Muscle layer of duodenum (tissue), 2 donors: ENCODE measurements at regions not wholly inside any gene's neighbourhood (a gene's known extent, or its start where the extent isn't known, plus 50 kb on each side); places are given as distances from the start of the nearest gene placed in this dataset.
"Not testable (repeated sequence)": the region's sequence is repeated elsewhere in the genome, so short reads cannot be mapped to it uniquely, and the experiment has no call there.

Experiments
- H3K27ac ChIP-seq: one replicate; pipeline ENCODE4 v1.7.0; 2013; ENCODE audit warnings: mild to moderate bottlenecking, low read length
- H3K27me3 ChIP-seq: one replicate; pipeline ENCODE4 v1.7.0; 2013; ENCODE audit warnings: low read depth, mild to moderate bottlenecking, control low read depth, low read length
- H3K36me3 ChIP-seq, 2 donors: one replicate each; pipeline ENCODE4 v1.7.0; 2013; ENCODE audit warnings: low read length in 2 of 2, control low read depth in 1 of 2, mild to moderate bottlenecking in 1 of 2; ENCODE audit not compliant: insufficient read depth in 2 of 2, control insufficient read depth in 1 of 2
- H3K4me1 ChIP-seq, 2 donors: one replicate each; pipeline ENCODE4 v1.7.0; 2013; ENCODE audit warnings: low read length in 2 of 2, mild to moderate bottlenecking in 2 of 2, control low read depth in 1 of 2, moderate library complexity in 1 of 2; ENCODE audit not compliant: insufficient read depth in 2 of 2, control insufficient read depth in 1 of 2
- H3K4me3 ChIP-seq, 2 donors: one replicate each; pipeline ENCODE4 v1.7.0; 2013; ENCODE audit warnings: low read length in 2 of 2, low read depth in 1 of 2, mild to moderate bottlenecking in 1 of 2
- H3K9me3 ChIP-seq, 2 donors: one replicate each; pipeline ENCODE4 v1.7.0; 2013; ENCODE audit warnings: low read length in 2 of 2, control low read depth in 1 of 2, mild to moderate bottlenecking in 1 of 2; ENCODE audit not compliant: control insufficient read depth in 1 of 2
- donor health status: healthy.

GRCh38 chr16:29175411-29176153, 190.7 kb downstream of the LAT start:
- H3K27me3 ChIP-seq, H3K36me3 ChIP-seq, H3K4me3 ChIP-seq, H3K9me3 ChIP-seq, H3K27ac ChIP-seq: not testable (repeated sequence)
- H3K4me1 ChIP-seq: peaks cover 0 to 13% of the 10 kb centered on the region in 2 donors

GRCh38 chr16:29173371-29174305, 188.8 kb downstream of the LAT start:
- not testable (repeated sequence) for H3K9me3 ChIP-seq, H3K4me3 ChIP-seq, H3K27ac ChIP-seq, H3K27me3 ChIP-seq, H3K36me3 ChIP-seq
- H3K4me1 ChIP-seq: peaks cover 0 to 22% of the 10 kb centered on the region in 2 donors

GRCh38 chr16:29172098-29172724, 187.4 kb downstream of the LAT start:
- H3K27ac ChIP-seq, H3K4me3 ChIP-seq, H3K27me3 ChIP-seq, H3K9me3 ChIP-seq, H3K36me3 ChIP-seq: not testable (repeated sequence)
- H3K4me1 ChIP-seq: peaks cover 0 to 15% of the 10 kb centered on the region in 2 donors

- not testable (repeated sequence) for H3K27ac ChIP-seq, H3K9me3 ChIP-seq, H3K4me3 ChIP-seq, H3K36me3 ChIP-seq, H3K27me3 ChIP-seq
- peaks cover 0 to 15% of the 10 kb centered on the region in 2 donors for H3K4me1 ChIP-seq
These were observed 186.4 kb downstream of the LAT start for GRCh38 chr16:29171296-29171695.

- H3K27me3 ChIP-seq, H3K36me3 ChIP-seq, H3K9me3 ChIP-seq, H3K27ac ChIP-seq, H3K4me3 ChIP-seq: not testable (repeated sequence)
- peaks cover 0 to 15% of the 10 kb centered on the region in 2 donors for H3K4me1 ChIP-seq
These were observed 185.7 kb downstream of the LAT start for GRCh38 chr16:29170393-29171119.

GRCh38 chr16:29169295-29169994, 184.6 kb downstream of the LAT start:
- not testable (repeated sequence) for H3K27ac ChIP-seq, H3K27me3 ChIP-seq, H3K36me3 ChIP-seq, H3K4me3 ChIP-seq, H3K9me3 ChIP-seq
- peaks cover 0 to 15% of the 10 kb centered on the region in 2 donors for H3K4me1 ChIP-seq

GRCh38 chr16:29168515-29169259, 183.8 kb downstream of the LAT start:
- H3K27me3 ChIP-seq, H3K4me3 ChIP-seq, H3K36me3 ChIP-seq, H3K27ac ChIP-seq, H3K9me3 ChIP-seq: not testable (repeated sequence)
- peaks cover 0 to 15% of the 10 kb centered on the region in 2 donors for H3K4me1 ChIP-seq

- not testable (repeated sequence) for H3K9me3 ChIP-seq, H3K27me3 ChIP-seq, H3K27ac ChIP-seq, H3K36me3 ChIP-seq, H3K4me3 ChIP-seq, H3K4me1 ChIP-seq
These were observed 179.7 kb downstream of the LAT start for GRCh38 chr16:29164442-29165089.

- not testable (repeated sequence) for H3K4me1 ChIP-seq, H3K27me3 ChIP-seq, H3K36me3 ChIP-seq, H3K27ac ChIP-seq, H3K9me3 ChIP-seq, H3K4me3 ChIP-seq
These were observed 175.3 kb downstream of the LAT start for GRCh38 chr16:29160171-29160570.

- not testable (repeated sequence) for H3K4me1 ChIP-seq, H3K27me3 ChIP-seq, H3K4me3 ChIP-seq, H3K27ac ChIP-seq, H3K9me3 ChIP-seq, H3K36me3 ChIP-seq
These were observed 174.8 kb downstream of the LAT start for GRCh38 chr16:29159603-29160002.
